ENCODE measurements at regions not wholly inside any gene's neighbourhood (a gene's known extent, or its start where the extent isn't known, plus 50 kb on each side); places are given as distances from the start of the nearest gene placed in this dataset.

GRCh38 chr10:78759456-78760120 is 309.2 kb upstream of the ZMIZ1 start:
- H3K9me3 ChIP-seq (ENCODE audit: low read length), result no peaks in the 10 kb centered on the region
- H3K27me3 ChIP-seq (ENCODE audit: control insufficient read depth in 1 of 2, insufficient read depth in 2 of 2, low read length in 2 of 2), result no peaks in the 10 kb centered on the region
- peaks cover 23% of the 10 kb centered on the region for H3K4me1 ChIP-seq (ENCODE audit: insufficient read depth, low read length)
- H3K36me3 ChIP-seq (ENCODE audit: insufficient read depth, low read length), result no peaks in the 10 kb centered on the region
- H3K9ac ChIP-seq (ENCODE audit: low read length), result no peak overlapping the region
- H3K27ac ChIP-seq (ENCODE audit: low read depth, low read length), result no peak overlapping the region
- no peak overlapping the region for H3K4me3 ChIP-seq (ENCODE audit: low read depth in 1 of 2, low read length in 2 of 2)

DNA sequence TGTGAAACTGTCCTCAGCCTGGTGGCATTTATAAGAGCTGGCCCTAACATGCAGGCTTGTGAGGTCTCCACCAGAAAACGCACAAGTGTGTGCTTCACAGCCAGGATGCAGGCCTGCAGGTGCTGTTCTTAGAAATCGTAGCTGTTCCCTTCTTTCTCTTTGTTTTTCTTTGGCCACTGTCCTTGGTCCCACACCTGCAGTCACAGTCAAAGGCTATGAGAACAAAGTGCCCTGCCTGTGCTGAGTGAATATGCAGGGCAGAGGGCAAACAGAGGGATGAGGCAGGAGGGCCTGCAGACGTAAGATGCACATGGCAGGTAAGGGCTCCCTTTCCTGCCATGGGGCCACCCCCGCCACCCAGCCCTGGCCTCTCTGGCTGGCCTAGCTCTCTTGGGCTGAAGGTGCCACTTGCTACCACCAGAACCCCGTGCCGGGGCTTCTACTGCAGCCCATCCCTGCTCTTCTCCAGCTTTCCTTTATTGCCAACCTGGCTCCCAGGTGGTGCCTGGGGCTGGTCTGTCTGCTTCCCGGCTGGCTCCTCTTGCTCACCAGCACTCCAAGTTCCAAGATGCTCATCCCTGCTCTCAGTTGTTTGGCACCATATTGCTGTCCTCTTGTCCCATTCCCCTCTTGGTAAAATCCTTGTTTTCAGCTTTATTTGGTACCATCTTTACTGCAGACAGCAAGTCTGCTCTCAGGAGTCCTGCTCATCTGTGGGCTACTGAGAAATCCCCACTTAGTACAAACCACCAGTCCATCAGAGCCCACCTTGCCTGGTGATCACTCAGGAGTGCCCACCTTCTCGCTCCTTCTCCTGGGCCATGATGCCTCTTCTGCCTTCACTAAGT is 308.1 kb upstream of the ZMIZ1 start:
- Histone ChIP-seq H3K4me3 (ENCODE audit: low read depth in 1 of 2, low read length in 2 of 2) (no peak overlapping the region), H3K27me3 (ENCODE audit: control insufficient read depth in 1 of 2, insufficient read depth in 2 of 2, low read length in 2 of 2) (no peaks in the 10 kb centered on the region), H3K9ac (ENCODE audit: low read length) (no peak overlapping the region), H3K27ac (ENCODE audit: low read depth, low read length) (no peak overlapping the region), H3K9me3 (ENCODE audit: low read length) (no peaks in the 10 kb centered on the region), H3K4me1 (ENCODE audit: insufficient read depth, low read length) (peaks cover 23% of the 10 kb centered on the region), H3K36me3 (ENCODE audit: insufficient read depth, low read length) (no peaks in the 10 kb centered on the region)

DNA sequence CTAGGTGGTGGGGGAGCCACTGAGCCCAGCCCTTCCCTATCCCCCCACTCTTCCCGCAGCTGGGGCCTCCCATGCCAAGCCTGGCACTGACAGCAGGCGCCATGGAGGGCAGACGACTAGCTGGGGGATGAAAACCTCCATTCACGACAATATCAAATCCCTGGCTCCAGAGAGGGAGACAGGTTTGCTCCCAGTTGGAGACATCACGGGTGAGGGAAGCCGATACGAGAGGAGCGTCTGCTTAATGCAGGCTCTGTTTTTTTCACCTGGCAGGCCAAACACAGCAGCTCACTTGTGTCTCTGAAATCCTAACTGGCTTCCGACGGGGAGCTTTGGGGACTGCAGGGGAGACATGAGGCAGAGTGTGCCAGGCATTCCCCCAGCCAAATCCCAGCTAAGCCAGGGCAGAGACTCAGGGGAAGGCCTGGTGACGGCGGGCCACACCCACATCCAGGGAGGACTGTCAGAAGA is 307.4 kb upstream of the ZMIZ1 start:
- Histone ChIP-seq H3K36me3 (ENCODE audit: insufficient read depth, low read length) (no peaks in the 10 kb centered on the region), H3K4me3 (ENCODE audit: low read depth in 1 of 2, low read length in 2 of 2) (no peak overlapping the region), H3K9me3 (ENCODE audit: low read length) (no peaks in the 10 kb centered on the region), H3K4me1 (ENCODE audit: insufficient read depth, low read length) (peaks cover 22% of the 10 kb centered on the region), H3K9ac (ENCODE audit: low read length) (no peak overlapping the region), H3K27ac (ENCODE audit: low read depth, low read length) (no peak overlapping the region), H3K27me3 (ENCODE audit: control insufficient read depth in 1 of 2, insufficient read depth in 2 of 2, low read length in 2 of 2) (no peaks in the 10 kb centered on the region)

GRCh38 chr10:78762086-78762630 is 306.6 kb upstream of the ZMIZ1 start:
- Histone ChIP-seq H3K4me1 (ENCODE audit: insufficient read depth, low read length) (peaks cover 19% of the 10 kb centered on the region), H3K4me3 (ENCODE audit: low read depth in 1 of 2, low read length in 2 of 2) (no peak overlapping the region), H3K9ac (ENCODE audit: low read length) (no peak overlapping the region), H3K9me3 (ENCODE audit: low read length) (no peaks in the 10 kb centered on the region), H3K36me3 (ENCODE audit: insufficient read depth, low read length) (no peaks in the 10 kb centered on the region), H3K27me3 (ENCODE audit: control insufficient read depth in 1 of 2, insufficient read depth in 2 of 2, low read length in 2 of 2) (no peaks in the 10 kb centered on the region), H3K27ac (ENCODE audit: low read depth, low read length) (no peak overlapping the region)

- peak overlapping the region; percentile 19 for H3K27ac ChIP-seq (ENCODE audit: low read depth, low read length)
- no peak overlapping the region for H3K4me3 ChIP-seq (ENCODE audit: low read depth in 1 of 2, low read length in 2 of 2)
- H3K36me3 ChIP-seq (ENCODE audit: insufficient read depth, low read length), result no peaks in the 10 kb centered on the region
- H3K9me3 ChIP-seq (ENCODE audit: low read length), result no peaks in the 10 kb centered on the region
- no peak overlapping the region for H3K9ac ChIP-seq (ENCODE audit: low read length)
- H3K4me1 ChIP-seq (ENCODE audit: insufficient read depth, low read length), result peaks cover 19% of the 10 kb centered on the region
- H3K27me3 ChIP-seq (ENCODE audit: control insufficient read depth in 1 of 2, insufficient read depth in 2 of 2, low read length in 2 of 2), result no peaks in the 10 kb centered on the region
Observed at GRCh38 chr10:78763234-78763633, 305.5 kb upstream of the ZMIZ1 start.

GRCh38 chr10:78763651-78764395 is 304.9 kb upstream of the ZMIZ1 start:
- H3K27ac ChIP-seq (ENCODE audit: low read depth, low read length), result peak overlapping the region; percentile 19
- no peaks in the 10 kb centered on the region for H3K36me3 ChIP-seq (ENCODE audit: insufficient read depth, low read length)
- no peak overlapping the region for H3K4me3 ChIP-seq (ENCODE audit: low read depth in 1 of 2, low read length in 2 of 2)
- H3K9me3 ChIP-seq (ENCODE audit: low read length), result no peaks in the 10 kb centered on the region
- H3K27me3 ChIP-seq (ENCODE audit: control insufficient read depth in 1 of 2, insufficient read depth in 2 of 2, low read length in 2 of 2), result no peaks in the 10 kb centered on the region
- peaks cover 19% of the 10 kb centered on the region for H3K4me1 ChIP-seq (ENCODE audit: insufficient read depth, low read length)
- no peak overlapping the region for H3K9ac ChIP-seq (ENCODE audit: low read length)

DNA sequence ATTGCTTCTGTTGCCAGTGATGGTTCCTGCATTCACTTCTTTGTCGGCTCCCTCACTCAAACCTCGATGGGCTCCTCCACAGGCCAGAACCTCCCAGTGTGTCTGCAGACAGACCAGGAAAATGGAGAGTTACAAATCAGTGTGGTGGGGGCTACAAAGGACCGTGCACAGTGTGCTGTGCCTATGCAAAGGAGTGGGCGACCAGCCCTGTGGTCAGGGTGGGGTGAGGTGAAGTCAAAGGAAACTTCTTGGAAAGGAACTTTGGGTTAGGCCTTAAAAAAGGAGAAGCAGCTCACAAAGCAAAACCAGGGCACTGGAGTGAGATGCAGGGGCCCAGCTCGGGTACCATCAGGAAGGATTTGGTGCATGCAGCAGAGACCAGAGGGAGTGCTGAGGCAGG is 304.3 kb upstream of the ZMIZ1 start:
- no peaks in the 10 kb centered on the region for H3K9me3 ChIP-seq (ENCODE audit: low read length)
- H3K36me3 ChIP-seq (ENCODE audit: insufficient read depth, low read length), result no peaks in the 10 kb centered on the region
- no peaks in the 10 kb centered on the region for H3K27me3 ChIP-seq (ENCODE audit: control insufficient read depth in 1 of 2, insufficient read depth in 2 of 2, low read length in 2 of 2)
- H3K27ac ChIP-seq (ENCODE audit: low read depth, low read length), result no peak overlapping the region
- no peak overlapping the region for H3K9ac ChIP-seq (ENCODE audit: low read length)
- no peak overlapping the region for H3K4me3 ChIP-seq (ENCODE audit: low read depth in 1 of 2, low read length in 2 of 2)
- H3K4me1 ChIP-seq (ENCODE audit: insufficient read depth, low read length), result peaks cover 19% of the 10 kb centered on the region

GRCh38 chr10:78764846-78765430 is 303.8 kb upstream of the ZMIZ1 start:
- Histone ChIP-seq H3K9ac (ENCODE audit: low read length) (no peak overlapping the region), H3K27ac (ENCODE audit: low read depth, low read length) (no peak overlapping the region), H3K27me3 (ENCODE audit: control insufficient read depth in 1 of 2, insufficient read depth in 2 of 2, low read length in 2 of 2) (no peaks in the 10 kb centered on the region), H3K4me1 (ENCODE audit: insufficient read depth, low read length) (peaks cover 19% of the 10 kb centered on the region), H3K36me3 (ENCODE audit: insufficient read depth, low read length) (no peaks in the 10 kb centered on the region), H3K4me3 (ENCODE audit: low read depth in 1 of 2, low read length in 2 of 2) (no peak overlapping the region), H3K9me3 (ENCODE audit: low read length) (no peaks in the 10 kb centered on the region)

DNA sequence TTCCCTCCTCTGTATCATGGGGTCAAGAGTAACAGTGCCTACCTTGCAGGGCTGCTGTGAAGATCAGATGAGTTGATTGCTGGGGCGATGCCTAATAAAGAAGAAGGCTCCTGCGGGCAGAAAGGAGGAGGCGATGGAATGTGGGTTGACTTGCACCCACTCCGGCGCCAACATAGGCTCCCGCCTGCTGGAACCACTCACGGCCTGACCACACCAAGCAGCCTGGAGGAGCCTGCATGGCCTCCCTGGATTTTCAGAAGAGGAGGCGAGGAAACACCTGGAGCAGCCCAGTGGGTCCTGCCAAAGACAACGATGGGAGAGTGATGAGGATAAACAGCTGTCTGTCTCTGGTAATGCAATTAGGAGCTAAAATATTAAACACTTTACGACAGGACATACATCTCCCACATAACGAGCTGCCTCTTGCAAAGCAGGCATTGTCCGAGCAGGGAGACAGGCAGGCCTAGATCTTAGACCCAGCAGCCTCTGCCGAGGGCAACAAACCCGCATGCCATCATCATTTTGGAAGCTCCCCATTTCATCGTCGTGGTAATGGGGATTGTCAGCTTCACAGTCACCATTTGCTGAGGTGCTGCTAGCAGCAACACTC is 302.9 kb upstream of the ZMIZ1 start:
- no peaks in the 10 kb centered on the region for H3K27me3 ChIP-seq (ENCODE audit: control insufficient read depth in 1 of 2, insufficient read depth in 2 of 2, low read length in 2 of 2)
- H3K4me1 ChIP-seq (ENCODE audit: insufficient read depth, low read length), result peaks cover 27% of the 10 kb centered on the region
- H3K36me3 ChIP-seq (ENCODE audit: insufficient read depth, low read length), result no peaks in the 10 kb centered on the region
- H3K27ac ChIP-seq (ENCODE audit: low read depth, low read length), result no peak overlapping the region
- H3K9ac ChIP-seq (ENCODE audit: low read length), result no peak overlapping the region
- H3K9me3 ChIP-seq (ENCODE audit: low read length), result no peaks in the 10 kb centered on the region
- H3K4me3 ChIP-seq (ENCODE audit: low read depth in 1 of 2, low read length in 2 of 2), result no peak overlapping the region

DNA sequence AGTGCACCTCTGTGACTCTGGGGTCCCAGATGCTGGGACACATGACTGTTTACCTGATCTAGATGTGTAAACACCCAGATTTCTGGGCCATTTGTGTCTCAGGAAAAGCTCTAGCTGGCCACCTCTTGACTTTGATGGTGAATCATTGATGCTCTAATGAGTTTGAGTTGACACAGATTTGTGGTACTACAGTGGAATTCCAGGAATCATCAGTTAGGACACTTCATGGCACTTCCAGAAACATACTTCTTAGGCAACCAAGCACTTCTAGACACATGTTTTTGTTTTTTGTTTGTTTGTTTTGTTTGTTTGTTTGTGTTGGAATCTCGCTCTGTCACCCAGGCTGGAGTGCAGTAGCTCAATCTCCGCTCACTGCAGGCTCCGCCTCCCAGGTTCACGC is 302.2 kb upstream of the ZMIZ1 start:
- Histone ChIP-seq H3K4me3 (ENCODE audit: low read depth in 1 of 2, low read length in 2 of 2) (no peak overlapping the region), H3K9me3 (ENCODE audit: low read length) (no peaks in the 10 kb centered on the region), H3K4me1 (ENCODE audit: insufficient read depth, low read length) (peaks cover 32% of the 10 kb centered on the region), H3K27ac (ENCODE audit: low read depth, low read length) (no peak overlapping the region), H3K36me3 (ENCODE audit: insufficient read depth, low read length) (no peaks in the 10 kb centered on the region), H3K27me3 (ENCODE audit: control insufficient read depth in 1 of 2, insufficient read depth in 2 of 2, low read length in 2 of 2) (no peaks in the 10 kb centered on the region), H3K9ac (ENCODE audit: low read length) (no peak overlapping the region)
